ENCODE measurements at regions not wholly inside any gene's neighbourhood (a gene's known extent, or its start where the extent isn't known, plus 50 kb on each side); places are given as distances from the start of the nearest gene placed in this dataset.
"Not testable (repeated sequence)": the region's sequence is repeated elsewhere in the genome, so short reads cannot be mapped to it uniquely, and the experiment has no call there.

DNA sequence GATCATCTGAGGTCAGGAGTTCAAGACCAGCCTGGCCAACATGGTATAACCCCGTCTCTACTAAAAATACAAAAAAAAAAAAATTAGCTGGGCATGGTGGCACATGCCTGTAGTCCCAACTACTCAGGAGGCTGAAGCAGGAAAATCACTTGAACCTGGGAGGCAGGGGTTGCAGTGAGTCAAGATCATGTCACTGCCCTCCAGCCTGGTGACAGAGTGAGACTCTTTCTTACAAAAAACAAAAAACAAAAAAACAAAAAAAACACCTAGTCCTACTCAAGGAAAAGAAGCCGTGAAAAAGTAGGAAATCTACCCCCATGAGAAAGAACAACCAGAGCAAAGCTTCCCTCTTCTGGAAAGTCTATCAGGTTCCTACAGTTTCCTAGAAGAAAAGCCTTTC, 244.4 kb downstream of the PHLDA1 start:
- DNase-seq: not testable (repeated sequence)

DNA sequence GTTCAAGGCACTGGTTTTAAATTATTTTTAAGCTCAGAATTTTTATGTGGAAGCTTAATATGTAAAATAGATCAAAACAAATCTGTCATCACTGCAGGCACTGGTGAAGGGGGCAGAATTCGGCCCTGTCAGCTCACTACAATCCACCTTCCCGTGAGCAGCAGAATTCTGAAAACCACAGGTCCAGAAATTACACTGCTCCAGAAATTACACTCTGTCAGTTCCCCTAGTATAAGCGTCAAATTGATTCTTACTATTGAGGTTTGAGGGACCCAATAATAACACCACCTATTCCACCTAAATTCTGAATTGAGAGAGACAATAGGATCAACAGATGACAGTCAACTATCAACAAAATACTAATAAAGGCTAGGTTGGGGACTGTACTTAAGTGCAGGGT, 245.5 kb downstream of the PHLDA1 start:
- DNase-seq: no peak

DNA sequence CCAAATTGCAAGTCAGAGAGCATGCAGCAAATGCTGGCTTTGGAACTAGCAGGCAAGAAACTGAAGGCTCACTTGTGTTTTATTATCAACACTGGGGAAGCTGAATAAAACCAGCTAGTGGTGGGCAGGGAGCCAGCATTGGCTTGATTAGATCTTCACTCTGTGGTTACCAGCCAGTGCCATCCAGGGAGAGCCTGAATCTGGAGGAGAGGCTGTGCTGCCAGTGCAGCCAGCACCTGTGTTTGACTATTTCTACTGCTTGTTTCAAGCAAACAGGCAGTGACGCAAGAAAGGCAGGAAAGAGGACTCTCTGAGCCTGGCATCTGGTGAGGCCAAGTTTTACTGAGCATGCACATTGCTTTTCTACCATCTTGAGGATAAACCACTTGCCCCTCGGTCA, 247.0 kb downstream of the PHLDA1 start:
- DNase-seq: peak; percentile 2

DNA sequence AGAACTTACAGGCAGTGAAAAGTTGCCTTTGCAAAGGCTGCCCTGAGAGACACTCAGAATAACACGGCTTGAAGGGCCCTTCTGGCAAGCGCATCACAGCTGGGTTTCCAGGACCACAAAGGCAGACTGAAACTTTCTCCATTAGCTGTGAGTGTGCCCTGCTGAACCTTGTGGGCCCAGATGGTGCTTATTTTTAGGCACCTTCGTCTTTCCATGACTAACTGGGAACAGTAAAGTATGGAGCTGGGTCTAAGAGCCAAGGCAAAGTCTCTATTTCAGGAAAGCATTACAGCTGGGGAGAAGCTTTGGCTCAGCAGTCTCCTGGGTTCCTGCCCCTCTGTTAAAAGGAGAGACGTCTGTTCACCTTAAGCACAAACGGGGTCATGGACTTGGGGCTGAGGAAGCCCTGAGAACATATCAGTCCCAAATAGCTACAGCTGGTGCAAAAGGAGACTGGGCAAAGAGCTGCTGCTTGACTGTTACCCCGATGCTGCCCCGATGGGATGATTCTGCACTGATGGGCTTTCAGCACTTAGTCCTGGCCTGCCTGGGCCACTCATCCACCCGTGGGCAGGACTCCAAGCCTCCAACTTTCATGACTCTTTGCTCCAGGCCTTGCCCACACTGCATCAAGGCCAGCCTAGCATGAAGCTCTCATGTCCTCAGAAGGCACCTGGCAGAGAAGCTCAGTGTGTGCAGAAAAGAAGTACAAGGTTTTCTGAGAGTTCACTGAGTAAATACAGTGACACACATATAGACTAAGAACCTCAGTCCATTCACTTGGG, 248.3 kb downstream of the PHLDA1 start:
- DNase-seq: no peak

DNA sequence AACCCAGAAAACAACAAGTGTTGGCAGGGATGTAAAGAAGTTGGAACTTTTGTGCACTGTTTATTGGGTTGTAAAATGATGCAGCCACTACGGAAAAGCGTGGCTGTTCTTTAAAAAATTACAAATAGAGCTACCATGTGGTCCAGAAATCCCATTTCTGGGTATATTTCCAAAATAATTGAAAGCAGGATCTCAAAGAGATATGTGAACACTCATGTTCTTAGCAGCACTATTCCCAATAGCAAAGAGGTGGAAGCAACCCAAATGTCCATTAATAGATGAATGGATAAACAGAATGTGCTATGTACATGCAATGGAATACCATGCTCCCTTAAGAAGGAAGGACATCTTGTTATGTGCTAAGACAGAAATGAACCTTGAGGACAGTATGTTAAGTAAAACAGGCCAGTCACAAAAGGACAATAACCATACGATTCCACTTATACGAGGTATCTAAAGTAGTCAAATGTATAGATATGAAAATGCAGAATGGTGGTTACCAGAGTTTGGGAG, 249.5 kb downstream of the PHLDA1 start:
- DNase-seq: no peak

DNA sequence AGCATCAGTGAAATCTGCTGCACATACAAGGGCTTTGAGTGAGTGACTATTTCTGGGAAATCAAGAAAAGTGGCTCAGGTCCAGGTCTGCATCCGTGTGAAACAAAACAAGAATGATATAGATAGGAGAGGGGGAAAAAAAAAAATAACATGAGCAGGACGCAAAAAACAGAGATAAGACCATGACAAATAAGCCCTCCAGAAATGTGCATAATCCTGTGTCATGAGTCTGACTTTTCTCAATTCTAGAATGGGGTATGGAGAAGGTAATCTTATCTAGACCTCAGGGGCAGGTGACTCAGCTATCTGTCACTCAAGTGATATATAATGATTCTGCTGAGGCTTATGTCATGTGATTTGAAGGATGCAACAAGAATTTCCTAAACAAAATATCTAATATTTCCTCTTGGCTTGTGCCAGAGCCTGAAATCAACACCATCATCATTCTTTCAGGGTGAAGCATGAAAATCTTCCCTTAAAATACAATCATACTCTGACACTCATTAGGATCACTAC, 250.0 kb downstream of the PHLDA1 start:
- DNase-seq: no peak

DNA sequence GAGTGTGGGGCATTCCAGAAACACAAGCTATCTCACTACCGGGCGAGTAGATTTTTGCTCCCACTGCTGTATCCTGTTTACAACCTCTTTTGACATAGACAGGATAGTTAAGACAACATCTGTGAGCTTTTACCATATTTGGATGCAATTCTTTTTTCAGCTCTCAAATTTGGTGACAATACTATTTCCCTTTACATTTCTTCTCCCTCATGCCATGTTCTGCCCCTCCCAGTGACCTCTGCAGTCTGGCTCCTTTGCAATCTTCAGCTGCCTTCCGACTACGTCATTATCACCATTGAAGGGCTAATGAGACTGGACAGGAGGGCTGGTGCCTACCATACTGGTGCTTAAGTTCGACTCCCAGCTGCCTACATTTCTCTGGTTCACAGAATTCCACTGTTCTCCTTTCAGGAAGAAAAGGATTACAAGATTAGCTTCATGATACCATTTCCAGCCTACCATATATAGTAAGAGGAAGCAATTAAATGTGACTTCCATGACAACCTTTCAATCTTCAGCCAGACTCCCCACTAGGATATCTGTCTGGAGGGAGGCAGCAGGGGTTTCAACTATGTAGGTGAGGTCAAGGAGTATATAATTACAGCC, 251.6 kb downstream of the PHLDA1 start:
- no peak for DNase-seq

DNA sequence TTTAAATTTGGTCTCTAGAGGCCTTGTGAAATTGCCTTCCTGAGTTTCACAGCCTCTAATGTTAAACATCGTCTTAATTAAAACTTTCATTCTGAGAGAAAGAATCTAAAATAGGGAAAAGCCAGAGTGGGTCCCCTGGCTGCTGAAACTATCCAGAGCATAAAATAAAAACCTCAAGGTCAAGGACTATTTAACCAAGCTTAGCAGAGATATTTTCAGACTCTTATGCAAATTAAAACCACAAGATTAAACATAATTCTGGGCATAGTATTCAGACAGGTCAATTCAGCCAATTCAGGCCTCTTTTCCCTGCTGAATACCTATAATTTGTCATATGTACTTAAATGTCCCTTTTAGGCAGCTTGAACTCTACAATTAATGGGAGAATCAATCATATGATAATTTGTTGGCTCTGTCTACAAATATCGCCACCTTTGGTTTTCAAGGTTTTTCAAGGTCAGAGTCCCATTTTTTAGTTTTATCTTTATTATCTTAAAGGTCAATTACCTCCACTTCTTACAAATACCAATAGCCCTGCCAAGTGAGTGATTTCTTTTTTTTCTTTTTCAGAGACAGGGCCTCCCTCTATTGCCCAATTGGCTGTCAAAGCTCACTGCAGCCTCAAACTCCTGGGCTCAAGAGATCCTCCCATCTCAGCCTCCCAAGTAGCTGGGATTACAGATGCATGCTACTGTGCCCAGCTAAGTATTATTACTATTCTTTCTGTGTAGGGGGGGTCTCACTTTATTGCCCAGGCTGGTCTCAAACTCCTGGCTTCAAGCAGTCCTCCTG, 257.1 kb downstream of the PHLDA1 start:
- DNase-seq: no peak

DNA sequence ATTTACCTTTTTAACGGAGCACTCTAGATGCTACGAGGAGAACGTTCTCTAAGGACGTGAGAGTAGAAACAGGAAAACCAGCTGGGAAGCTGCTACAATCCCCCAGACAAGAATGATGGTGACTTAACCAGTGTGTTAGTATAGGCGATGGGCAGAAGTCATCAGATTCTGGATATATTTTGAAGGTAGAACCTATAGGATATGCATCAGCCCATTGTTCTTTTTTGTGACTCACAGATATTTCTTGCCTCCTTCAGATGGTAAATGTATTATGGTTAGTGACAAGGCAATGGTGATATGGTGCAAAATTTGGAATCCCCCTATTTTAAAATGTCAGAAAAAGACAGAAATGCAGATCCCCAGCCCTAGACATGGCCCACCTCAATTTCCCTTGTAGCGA, 258.2 kb downstream of the PHLDA1 start:
- DNase-seq: no peak

DNA sequence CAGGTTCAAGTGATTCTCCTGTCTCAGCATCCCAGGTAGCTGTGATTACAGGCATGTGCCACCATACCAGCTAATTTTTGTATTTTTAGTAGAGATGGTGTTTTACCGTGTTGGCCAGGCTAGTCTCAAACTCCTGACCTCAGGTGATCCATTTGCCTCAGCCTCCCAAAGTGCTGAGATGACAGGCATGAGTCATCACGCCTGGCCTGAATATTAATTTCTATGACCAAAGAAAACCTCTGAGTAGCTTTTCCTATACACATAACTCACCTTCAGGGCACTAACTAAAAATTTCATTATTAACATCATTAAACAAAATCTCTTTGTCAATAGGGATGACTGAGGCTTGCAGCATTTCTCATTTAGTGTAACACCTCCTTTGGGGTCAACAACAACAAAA, 259.6 kb upstream of the KRR1 start:
- no peak for DNase-seq

DNA sequence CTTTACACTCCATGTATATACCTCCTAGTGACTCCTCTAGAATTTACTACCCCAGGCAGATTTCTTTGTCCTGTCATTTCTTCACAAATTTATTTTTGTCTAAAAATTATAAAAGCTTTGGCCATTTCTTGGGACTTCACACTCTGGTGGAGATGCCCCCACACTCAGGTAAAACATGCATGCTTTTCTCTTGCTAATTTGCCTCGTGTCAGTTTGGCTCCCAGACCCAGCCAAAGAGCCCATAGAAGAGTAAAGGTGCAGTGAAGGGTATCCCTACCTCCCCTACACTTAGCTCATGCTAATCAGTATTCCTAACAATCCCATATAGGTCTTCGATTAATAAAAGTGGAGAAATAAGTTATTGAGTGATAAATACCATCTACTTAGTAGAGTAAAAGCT, 256.5 kb upstream of the KRR1 start:
- no peak for DNase-seq

DNA sequence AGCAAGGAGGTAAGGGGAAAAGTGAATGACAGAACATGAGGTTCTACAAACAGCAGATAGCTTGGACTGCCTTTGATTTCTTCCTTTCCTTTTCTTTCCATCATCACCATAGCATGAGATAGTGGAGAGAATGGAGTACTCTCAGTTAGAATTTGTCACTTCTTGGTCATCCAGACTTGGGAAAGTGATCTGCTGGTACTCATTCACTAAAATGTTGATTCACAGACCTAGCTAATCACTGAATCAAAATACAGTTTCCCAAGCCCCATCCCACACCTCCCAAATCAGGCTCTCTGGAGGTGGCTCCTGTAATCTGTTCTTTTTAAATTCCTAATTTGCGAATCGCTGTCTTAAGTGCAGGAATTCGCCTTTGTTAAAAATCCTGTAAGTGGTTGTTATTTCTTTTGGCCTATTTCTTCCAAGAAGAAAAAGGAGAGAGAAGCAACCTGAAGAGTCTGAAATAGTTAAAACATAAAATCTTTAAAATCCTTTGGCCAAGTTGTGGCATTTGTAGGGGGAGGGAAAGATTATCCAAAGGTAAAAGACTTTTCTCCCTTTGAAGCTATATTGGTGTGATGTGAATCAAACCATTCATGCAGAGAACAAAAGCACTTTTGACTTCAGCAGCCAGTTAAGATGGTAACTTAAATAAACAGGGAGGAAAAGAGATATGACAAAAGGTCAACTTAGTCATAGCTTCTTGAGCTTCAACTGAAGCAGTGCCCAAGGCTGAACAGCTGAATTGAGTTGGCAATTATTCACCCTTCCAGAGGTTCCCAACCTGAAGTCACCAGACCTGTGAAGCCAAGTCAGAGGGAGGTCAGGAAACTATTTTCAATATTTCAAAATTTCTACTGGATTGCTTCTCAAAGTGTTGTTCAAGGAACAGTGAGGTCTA, 255.1 kb upstream of the KRR1 start:
- DNase-seq: no peak

DNA sequence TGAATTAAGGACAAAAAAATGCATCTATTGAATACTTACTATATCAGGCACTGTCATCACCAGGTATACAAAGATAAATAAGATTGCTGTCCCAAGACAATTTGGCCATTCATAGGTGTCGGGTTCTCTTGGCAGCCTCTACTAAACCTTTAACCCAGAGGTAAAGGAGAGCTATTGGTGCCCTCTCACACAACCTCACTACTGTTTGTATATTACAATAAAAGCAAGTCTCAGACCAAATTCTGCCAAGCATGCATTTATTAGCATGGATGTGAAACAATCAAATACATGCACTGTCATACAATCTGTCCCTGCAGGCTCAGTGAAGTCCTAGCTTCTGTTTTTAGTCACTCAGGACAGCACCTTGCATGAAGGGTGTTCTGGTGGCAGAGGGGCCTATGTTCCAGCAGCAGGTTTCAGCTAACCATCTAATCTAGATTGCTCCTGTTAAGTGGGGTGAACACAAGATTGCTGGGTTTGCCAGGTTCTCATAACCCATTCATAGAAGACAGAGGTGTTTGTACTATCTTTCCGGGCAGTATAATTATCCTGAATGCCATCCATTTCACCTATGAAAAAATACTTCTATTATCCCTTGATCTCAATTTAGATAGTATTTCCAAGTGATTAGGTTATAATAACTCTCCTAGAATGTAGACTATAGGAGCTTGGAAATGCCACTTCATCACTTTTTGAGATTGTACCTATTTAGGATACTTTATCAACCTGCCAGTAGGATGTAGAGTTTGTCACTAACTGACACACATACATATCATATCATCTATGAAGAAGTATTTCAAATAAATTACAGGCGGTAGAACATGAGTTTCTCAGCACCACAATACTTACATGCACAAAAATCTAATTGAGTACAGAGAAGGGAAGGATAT, 254.0 kb upstream of the KRR1 start:
- DNase-seq: no peak

DNA sequence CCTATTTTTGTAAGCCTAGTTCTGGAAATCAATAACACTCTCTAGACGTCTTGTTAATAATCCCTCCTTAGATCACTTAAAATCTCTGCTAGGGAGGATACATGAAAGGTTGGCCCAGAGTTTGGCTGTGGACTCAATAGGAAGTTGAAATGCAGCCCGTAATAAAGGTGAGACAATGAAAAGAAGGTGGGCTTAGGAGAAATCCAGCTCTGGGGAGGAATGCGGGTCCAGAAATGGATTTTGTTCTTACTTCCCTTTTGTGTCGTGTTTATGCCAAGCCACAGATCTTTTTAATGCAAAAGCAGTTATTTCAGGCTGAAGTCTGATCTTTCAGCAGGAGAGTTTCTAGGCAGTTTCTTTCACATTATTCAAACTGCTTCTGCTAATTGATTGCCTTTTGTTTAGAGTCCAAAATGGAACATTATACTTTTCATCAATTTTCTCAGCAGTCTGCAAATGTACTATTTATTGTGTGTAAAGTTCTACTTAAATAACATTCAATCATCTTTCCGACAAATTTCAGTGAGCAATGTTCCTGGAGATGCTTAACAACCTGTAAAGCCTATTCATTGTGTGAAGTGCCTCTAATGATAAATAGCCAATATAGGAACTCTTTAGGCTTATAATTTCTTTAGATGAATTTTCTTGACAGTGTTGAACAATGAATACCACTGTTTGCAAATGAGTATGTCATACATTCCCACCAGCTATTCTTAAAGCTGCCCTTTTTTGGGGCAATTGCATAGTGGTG, 252.9 kb upstream of the KRR1 start:
- no peak for DNase-seq

DNA sequence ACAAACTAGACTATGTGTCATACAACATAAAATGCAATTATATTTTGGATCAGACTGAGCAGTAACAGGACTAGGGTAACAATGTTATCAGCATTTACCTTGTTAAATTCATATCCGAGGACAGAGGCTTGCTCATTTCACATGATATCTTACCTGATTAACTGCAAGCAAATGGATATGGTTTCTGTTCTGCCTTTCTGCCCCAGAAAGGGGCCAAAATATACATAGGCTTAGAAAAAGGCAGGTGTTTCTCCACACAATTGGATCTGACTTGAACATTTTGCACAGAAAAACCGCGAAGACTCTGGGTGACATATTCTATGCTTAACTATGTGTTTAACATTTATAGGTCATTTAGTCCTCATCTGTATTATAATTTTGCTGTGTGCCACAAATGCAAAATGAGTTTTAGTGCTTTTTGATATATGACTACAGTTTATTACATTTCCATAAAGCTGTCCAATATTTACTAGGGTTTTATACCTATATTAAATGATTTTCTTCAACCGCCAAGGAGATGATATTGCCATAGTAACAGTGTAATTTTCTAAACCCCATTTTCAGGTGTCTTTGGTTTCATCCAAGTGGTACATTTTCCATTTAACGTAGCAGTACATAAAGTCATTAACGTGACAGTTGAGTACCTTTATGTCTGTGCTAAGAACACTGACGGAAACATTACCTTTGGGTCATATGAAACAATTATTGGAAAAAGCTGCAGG, 249.3 kb upstream of the KRR1 start:
- no peak for DNase-seq

DNA sequence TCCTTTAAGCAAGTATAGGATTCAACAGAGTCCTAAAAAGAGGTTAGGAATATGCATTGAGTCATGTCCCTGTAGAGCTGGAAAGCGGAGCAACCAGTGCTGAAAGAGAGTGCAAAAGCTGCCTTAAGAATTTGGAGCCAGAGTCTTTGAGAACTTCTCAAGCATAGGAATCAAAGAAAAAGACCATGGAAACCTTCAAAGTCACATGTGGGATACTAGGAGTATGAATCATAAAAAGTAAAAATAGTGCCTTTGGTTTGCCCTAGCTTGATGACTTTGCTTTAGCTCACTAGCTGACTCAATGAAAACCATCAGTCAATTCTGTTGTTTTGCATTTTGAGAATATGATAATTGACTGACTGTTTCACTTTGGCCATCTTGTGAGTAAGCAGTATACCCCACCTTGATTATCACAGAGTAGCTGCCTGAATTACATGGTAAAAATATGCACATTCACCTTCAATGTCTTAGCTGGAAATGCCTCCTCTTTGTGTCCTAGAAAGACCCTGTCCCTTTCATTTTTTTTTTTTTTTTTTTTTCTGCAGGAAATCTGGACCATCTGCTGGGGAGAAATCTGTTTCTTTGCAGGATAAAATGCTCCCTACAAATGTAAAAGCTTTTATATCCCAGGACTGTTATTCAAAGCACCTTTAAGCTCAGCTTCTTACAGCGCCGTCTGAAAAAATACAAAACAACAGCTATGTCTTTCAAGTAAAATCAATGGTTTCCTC, 248.6 kb upstream of the KRR1 start:
- no peak for DNase-seq

DNA sequence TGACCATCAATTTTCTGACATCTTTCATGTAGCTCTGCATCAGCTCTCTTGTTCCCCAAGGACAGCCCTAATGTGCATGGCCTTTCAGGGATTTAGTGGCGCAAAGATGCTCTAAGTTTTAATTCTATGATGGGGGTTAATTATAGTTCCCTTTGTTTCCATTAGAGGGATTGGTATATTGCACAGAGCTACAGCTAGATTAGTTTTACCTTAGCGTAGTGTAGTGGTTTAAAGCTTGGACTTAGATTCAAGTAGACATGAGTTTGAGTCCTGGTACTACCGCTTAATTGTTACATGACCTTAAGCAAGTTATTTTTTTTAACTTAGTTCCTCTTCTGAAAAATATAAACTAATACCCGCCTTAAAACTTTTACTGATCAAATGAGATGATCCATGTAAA, 247.8 kb upstream of the KRR1 start:
- DNase-seq: no peak

DNA sequence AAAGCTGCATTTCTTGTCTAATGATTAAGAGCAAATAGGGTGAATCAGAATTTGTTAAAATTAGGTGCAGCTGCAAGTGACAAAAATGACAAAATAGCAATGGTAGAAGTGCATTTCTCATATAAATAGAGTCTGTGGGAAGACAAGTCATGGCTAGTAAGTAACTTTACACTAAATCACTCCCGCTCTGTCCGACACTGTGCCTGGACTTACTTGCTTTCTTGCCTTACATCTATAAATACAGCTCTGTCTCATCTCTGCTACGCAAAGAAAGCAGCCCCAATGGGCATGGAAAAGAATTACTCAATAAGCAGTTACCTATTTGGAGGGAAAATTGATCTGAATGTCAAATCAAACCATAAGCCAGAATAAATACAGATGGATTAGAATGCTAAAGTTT, 245.4 kb upstream of the KRR1 start:
- DNase-seq: no peak

DNA sequence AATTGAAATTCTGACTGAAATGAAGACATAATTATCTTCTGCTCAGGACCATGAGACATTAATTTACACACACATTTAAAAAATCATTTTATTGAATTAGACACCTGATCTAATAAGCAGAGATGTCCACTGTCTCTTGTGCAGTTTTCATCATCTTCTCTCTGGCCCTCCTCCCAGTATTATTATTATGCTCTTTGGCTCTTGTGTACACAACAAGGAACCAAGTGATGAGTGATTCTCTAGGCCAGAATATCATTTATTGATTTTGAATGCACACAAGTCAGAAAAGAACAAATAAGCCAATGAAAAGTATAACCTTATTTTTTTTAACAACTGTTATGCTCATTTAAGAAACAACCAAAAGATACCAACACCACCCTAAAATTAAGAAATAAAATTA, 244.7 kb upstream of the KRR1 start:
- no peak for DNase-seq

Data from central memory CD4-positive, alpha-beta T cell (primary cell).